ENCODE measurements at regions not wholly inside any gene's neighbourhood (a gene's known extent, or its start where the extent isn't known, plus 50 kb on each side); places are given as distances from the start of the nearest gene placed in this dataset.
"Not testable (repeated sequence)": the region's sequence is repeated elsewhere in the genome, so short reads cannot be mapped to it uniquely, and the experiment has no call there.

DNA sequence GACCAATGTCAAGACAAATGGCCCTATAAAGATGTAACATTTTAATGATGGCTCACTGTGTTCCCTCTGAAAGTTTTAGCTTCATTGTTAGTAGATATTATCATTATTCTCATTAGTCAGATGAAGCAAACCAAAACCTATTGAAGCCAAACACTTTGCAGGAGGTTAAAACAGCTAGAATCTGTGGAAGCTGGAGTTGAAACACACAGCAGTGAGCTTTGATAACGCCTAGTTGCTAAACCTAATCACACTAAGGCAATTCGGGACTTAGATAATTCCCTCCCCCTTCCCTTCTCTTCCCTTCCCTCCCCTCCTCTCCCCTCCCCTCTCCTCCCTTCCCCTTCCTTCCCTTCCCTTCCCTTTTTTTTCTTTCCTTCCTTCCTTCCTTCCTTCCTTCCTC, 165.7 kb downstream of the TRIB2 start:
- DNase-seq: no peak

DNA sequence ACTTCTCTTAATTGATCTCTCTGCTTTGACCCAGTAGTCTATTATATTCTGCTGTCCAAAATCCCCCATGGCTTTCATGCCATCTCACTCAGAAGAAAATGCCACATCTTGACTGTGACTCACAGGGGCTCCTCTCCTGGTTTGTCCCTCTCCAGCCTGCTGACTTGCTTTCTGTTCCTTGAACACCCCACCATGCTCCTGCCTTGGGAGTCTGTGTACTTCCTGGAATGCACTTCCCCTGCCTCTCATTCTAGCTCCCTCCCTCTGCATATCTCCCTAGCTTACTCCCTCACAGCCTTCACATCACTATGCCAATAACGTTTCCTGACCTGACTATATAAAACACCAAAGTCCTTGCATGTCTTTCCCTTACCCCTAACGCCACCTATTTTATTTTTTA, 167.2 kb downstream of the TRIB2 start:
- DNase-seq: no peak

DNA sequence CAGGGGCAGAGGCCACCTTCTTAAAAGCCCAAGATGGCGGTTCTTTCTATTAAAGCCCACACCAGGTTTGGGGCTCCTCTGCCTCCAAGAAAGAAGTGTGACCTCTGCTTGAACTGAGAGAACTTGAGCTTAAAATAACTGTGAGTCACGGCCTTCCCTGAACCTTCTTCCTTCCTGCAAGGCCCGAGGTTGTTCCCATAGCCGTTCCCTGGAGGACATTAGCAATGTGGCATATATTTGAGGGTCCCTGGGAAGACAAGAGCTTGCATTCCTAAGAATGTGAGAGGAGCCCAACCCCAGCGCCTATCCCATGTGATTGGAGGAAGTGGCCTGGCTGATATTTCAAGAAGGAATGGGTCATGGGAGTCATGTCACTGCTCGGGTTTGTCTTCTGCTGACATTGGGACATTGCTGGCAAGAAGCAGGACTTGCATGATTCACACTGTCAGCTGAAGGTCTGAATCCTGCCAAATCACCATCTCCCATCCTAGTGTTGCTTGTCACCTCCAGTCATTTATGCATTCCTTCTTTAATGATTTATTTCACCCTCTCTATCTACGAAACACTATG, 168.1 kb downstream of the TRIB2 start:
- DNase-seq: no peak

GRCh38 chr2:12890066-12890465, 173.3 kb downstream of the TRIB2 start:
- DNase-seq: no peak

- DNase-seq: no peak
Observed at GRCh38 chr2:12890481-12890991, 173.8 kb downstream of the TRIB2 start.

DNA sequence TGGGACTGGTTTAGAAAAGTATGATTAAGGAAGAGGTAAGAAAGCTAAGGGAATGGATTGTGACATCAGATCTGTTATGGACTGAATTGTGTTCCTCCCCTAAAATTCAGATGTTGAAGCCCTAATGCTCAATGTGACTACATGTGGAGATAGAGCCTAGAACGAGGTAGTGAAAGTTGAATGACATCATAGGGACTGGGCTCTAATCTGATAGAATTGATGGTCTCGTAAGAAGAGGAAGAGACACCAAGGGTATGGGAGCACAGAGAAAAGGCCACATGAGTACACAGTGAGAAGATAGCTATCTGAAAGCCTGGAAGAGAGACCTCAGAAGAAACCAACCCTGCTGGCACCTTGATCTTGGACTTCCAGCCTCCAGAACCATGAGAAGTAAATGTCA, 178.3 kb downstream of the TRIB2 start:
- DNase-seq: no peak

GRCh38 chr2:12896318-12896982, 179.7 kb downstream of the TRIB2 start:
- no peak for DNase-seq

DNA sequence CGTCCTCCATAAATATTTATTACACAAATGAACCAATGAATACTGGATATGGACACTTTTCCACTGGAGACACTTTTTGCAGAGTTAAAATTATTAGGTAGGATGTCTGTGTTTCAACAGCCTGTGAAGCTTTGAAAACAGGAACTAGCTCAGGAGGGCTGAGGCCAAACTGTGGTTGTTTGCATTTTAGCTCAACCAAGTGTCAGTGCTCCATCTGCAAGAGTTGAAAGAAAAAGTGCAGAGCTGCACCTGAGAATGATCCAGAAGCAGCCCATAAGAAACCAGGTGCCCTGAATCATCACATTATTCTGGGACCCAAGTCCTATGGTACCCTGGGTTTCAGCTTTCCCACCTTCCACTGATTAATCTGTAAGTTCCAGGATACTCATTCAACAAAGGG, 180.4 kb downstream of the TRIB2 start:
- DNase-seq: peak in 1 of 5 experiments; percentile 53

GRCh38 chr2:12903272-12903671, 186.5 kb downstream of the TRIB2 start:
- no peak for DNase-seq

GRCh38 chr2:12910431-12910830, 193.7 kb downstream of the TRIB2 start:
- DNase-seq: no peak

DNA sequence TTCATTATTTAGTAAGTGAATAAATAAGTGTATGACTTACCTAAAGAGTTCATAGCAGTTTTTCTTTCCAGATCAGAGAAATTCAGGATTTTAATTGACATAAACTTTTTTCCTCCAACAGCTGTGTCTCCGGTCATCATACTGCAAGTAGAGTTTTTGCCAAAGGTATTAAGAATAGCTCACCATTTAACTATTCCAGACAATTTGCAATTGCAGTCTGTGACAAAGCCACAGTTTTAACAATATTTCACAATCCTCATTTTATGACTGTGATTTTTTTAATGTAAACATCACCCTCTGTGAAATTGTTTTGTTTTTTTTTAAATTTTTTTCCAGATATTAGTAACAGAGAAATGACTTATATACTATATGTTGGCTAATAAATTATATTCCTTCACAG, 199.1 kb downstream of the TRIB2 start:
- no peak for DNase-seq

DNA sequence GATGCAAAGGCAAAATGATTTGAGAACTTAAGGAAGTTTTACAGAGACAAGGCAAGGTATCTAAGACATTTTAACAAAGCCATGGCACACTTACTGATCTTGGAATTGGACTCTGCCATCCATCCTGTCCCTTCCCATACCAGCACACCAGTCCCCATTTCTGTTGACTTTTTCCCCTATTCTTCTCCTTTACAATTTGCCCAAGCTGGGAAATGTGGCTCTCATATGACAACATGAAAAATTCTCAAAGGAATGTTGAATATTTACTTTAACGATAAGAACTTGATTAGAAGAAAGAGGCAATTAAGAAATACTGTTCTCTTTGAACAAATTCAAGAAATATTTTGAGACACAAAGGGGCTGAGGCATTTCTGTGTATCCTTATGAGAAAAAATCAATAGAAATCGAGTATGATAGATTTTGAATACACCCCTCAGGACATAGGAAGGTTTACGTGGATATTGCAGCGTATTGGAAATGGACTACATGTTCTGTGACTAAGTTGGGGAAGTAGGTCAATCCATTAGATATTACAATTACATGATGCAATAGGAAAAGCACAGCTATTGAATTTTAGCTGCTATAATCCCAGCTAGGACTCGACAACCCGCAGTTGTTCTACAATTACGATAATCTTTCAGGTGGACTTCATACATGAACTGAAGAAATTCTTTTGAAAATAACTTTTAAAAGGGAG, 201.6 kb downstream of the TRIB2 start:
- DNase-seq: no peak

GRCh38 chr2:12918835-12919445, 202.2 kb downstream of the TRIB2 start:
- DNase-seq: no peak

- no peak for DNase-seq
Observed at GRCh38 chr2:12921321-12921720, 204.6 kb downstream of the TRIB2 start.

GRCh38 chr2:12923907-12924610, 207.3 kb downstream of the TRIB2 start:
- DNase-seq: no peak

DNA sequence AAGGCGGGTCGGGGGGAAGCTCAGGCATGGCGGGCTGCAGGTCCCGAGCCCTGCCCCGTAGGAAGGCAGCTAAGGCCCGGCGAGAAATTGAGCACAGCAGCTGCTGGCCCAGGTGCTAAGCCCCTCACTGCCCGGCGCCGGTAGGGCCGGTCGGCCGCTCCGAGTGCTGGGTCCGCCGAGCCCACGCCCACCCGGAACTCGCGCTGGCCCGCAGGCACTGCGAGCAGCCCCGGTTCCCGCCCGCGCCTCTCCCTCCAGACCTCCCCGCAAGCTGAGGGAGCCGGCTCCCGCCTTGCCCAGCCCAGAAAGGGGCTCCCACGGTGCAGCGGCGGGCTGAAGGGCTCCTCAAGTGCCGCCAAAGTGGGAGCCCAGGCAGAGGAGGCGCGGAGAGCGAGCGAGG, 209.9 kb downstream of the TRIB2 start:
- DNase-seq: not testable (repeated sequence)

DNA sequence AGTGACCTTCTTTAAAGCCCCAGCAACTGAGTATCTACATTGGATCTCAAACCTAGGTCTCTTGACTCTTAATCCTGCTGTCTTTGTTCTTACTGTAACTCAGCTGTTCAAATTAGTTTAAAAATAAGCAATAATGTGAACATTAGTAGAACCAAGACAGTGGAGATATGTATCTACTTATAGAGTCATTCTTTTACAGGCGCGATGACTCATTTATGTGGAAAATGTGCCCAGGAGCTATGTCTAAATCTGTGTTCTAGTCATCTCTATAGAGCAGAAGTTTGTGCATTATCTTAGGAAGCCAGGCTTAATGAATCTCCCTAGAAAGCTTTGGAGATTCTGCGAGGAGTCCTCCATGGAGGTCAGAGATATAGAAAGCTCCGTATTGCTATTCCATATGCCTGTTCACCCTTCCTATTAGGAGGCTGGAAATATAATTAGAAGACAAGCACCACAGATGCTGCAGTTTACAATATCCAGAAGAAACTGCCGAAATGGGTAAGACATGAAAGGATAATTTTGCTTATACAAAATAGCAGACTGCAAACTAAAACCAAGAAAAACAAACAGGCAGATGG, 211.6 kb downstream of the TRIB2 start:
- peak in 1 of 5 experiments; percentile 74 for DNase-seq

DNA sequence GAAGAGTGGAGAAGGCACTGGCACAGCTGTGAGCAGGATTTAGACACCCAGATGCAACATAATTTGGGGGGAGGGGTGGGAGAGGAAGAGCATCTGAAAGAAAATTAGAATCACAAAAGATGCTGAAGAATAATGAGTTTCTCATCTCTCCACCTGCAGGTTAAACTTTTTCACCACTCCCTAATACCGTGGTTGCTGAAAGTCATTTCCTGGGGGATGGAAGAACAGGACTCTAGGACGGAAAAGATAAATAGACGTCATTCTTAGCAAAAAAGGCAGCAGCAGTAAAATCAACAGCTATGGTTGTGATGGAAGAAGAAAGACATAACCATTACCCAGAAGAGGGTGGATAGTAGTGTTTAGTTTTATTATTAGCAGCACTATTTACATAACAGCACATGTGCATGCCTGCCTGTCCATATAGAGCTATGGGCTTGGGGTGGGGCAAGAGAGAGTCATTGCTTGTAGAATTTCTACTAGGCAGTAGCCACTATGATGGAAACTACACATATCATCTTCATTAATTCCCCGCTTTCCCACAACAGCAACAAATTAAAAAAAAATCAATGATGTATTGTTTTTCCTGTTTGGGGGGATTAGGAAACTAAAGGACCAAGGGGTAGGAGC, 212.2 kb downstream of the TRIB2 start:
- DNase-seq: peak in 1 of 5 experiments; percentile 6

- DNase-seq: no peak
Observed at GRCh38 chr2:12929758-12930157, 213.0 kb downstream of the TRIB2 start.

- no peak for DNase-seq
Observed at GRCh38 chr2:12930391-12930790, 213.7 kb downstream of the TRIB2 start.

DNA sequence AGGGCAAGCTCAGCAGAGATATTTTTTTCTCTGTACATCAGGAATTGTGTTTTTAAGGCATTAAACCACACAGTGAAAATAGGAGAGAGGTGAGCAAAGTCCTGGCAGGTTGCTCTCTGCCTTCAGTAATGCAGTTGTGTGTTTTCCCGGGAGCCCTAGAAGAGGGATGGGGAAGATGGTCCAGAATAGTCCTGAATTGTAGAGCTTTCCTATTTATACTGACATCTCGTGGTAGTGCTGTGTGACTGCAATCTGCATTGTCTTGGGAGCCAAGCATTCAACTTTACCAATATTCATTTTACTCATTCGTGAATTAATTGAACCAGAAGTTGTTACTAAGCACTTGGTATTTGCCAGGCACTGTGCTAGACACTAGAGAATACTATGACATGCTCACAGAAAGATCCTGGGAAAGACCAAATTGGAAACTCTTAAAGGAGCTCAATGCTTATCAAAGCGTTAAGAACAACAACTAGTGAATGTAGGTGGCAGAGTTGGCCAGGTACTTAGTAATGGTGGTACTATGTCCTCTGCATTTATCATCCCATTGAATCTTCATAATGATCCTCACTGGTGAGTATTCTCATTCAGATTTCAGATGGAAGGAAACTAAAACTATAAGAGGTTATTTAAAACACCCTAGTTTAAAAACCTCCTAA, 214.6 kb downstream of the TRIB2 start:
- DNase-seq: peak in 1 of 5 experiments; percentile 25

All from T-helper 2 cell (primary cell).